ENCODE measurements at regions not wholly inside any gene's neighbourhood (a gene's known extent, or its start where the extent isn't known, plus 50 kb on each side); places are given as distances from the start of the nearest gene placed in this dataset.

DNA sequence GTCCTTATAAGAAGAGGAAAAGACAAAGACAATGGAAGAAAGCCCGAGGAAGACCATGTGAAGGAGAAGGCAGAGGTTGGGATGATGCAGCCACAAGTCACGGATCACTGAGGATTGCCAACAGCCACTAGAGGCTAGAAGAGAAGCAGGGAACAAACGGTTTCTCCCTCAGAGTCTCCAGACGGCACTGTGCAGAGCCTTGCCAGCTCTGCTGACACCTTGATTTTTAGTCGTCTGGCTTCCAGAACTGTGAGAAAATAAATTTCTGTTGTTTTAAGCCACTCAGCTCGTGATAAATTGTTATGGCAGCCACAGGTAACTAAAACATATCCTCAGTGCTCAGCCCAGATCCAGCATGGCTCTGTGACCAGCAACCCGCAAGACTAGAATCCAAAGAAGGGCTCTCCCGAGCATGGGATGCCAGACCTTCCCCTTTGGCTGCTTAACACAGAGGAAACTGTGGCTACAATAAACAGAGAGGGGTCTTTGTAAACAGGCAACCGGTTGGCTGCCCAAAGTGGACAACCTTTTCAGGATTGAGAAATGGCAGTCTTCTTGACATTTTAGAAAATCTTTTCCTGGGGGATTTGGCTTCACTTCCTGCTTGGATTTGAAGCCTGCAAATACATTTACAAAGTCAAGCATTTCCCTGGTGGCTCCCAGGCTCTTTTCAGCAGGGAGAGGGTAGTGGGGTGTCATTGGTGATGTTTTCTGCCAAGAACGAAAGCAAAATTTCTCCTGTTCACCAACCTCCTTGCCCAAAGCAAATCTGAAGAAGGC is 88.7 kb upstream of the ADPGK start:
- intact Hi-C loops (cut with micrococcal nuclease; ENCODE audit: unreplicated experiment): no loop called here

GRCh38 chr15:72866866-72867616 is 83.5 kb upstream of the ADPGK start:
- no TSS peak for BruUV-seq (replicated peaks)
- no peak for DNase-seq (ENCODE audit: low spot score)
- H3K4me2 ChIP-seq (ENCODE audit: low read length): no peak overlapping the region
- H2AFZ ChIP-seq (ENCODE audit: low read length): no peak overlapping the region
- intact Hi-C loops (cut with micrococcal nuclease; ENCODE audit: unreplicated experiment): no loop called here
- no peak for TF ChIP-seq EZH2phosphoT487 (IDR thresholded peaks at IDR 0.05; ENCODE audit: borderline replicate concordance, low read depth, low read length)
- TF ChIP-seq CTCF (conservative IDR thresholded peaks at IDR 0.05; ENCODE audit: low read length): no peak
- ChIA-PET CTCF (ENCODE audit: unreplicated experiment) (no interaction called here), POLR2A (interaction anchor here (0.6 kb wide), 1 partner anchor 74 kb away, joined by 4 read pairs; no protein-coding TSS in a partner anchor)
- H4K20me1 ChIP-seq (ENCODE audit: insufficient read depth, low read length): no peaks in the 10 kb centered on the region
- H3K79me2 ChIP-seq (ENCODE audit: insufficient read depth, low read depth, low read length): no peaks in the 10 kb centered on the region
- no peak overlapping the region for H3K4me3 ChIP-seq (ENCODE audit: low read depth, low read length, poor library complexity, severe bottlenecking)
- no peaks in the 10 kb centered on the region for H3K9me3 ChIP-seq (ENCODE audit: low read length)
- H3K36me3 ChIP-seq (ENCODE audit: insufficient read depth, low read length): no peaks in the 10 kb centered on the region
- no peak overlapping the region for H3K27ac ChIP-seq (ENCODE audit: low read depth, low read length, poor library complexity, severe bottlenecking)
- H3K9me2 ChIP-seq (ENCODE audit: insufficient read depth, low read length): no peaks in the 10 kb centered on the region
- H3K4me1 ChIP-seq (ENCODE audit: insufficient read depth, low read length, poor library complexity, severe bottlenecking): no peaks in the 10 kb centered on the region

More for the DNA sequence above, 88.7 kb upstream of the ADPGK start:
- POLR2A ChIA-PET: interaction anchor here (0.6 kb wide), 1 partner anchor 35 kb away, joined by 3 read pairs; no protein-coding TSS in a partner anchor
- H3K9me3 ChIP-seq (ENCODE audit: low read length): no peaks in the 10 kb centered on the region
- no peak overlapping the region for H2AFZ ChIP-seq (ENCODE audit: low read length)
- H3K9me2 ChIP-seq (ENCODE audit: insufficient read depth, low read length): no peaks in the 10 kb centered on the region
- H3K36me3 ChIP-seq (ENCODE audit: insufficient read depth, low read length): no peaks in the 10 kb centered on the region
- no TSS peak for BruUV-seq (replicated peaks)
- H3K27ac ChIP-seq (ENCODE audit: low read depth, low read length, poor library complexity, severe bottlenecking): no peak overlapping the region
- H3K4me1 ChIP-seq (ENCODE audit: insufficient read depth, low read length, poor library complexity, severe bottlenecking): no peaks in the 10 kb centered on the region
- DNase-seq (ENCODE audit: low spot score): no peak
- TF ChIP-seq CTCF (conservative IDR thresholded peaks at IDR 0.05; ENCODE audit: low read length) (no peak), EZH2phosphoT487 (IDR thresholded peaks at IDR 0.05; ENCODE audit: borderline replicate concordance, low read depth, low read length) (no peak)
- H4K20me1 ChIP-seq (ENCODE audit: insufficient read depth, low read length): no peaks in the 10 kb centered on the region
- CTCF ChIA-PET (ENCODE audit: unreplicated experiment): no interaction called here
- H3K79me2 ChIP-seq (ENCODE audit: insufficient read depth, low read depth, low read length): no peaks in the 10 kb centered on the region
- H3K4me3 ChIP-seq (ENCODE audit: low read depth, low read length, poor library complexity, severe bottlenecking): no peak overlapping the region
- H3K4me2 ChIP-seq (ENCODE audit: low read length): no peak overlapping the region
